GM13977 (cell line): ENCODE measurements at regions not wholly inside any gene's neighbourhood (a gene's known extent, or its start where the extent isn't known, plus 50 kb on each side); places are given as distances from the start of the nearest gene placed in this dataset.

Experiments
- DNase-seq: peaks from one replicate; pipeline ENCODE4 v3.0.0; 2012; ENCODE audit warnings: low spot score
- in situ Hi-C: fragments of 300-500 bp; cut with MboI; formaldehyde crosslinking; loops from one replicate; pipeline ENCODE4 v1.12.0; 2022; ENCODE audit warnings: low sequenced_read_pairs, low pct_unique_long_range_greater_than_20kb, mixed read lengths, inconsistent platforms; ENCODE audit not compliant: unreplicated experiment
- TF ChIP-seq, protein P1 (sequence below): IDR thresholded peaks from 2 replicates; pipeline ENCODE4 v1.5.1; 2012; ENCODE audit warnings: mild to moderate bottlenecking, control low read depth; ENCODE audit not compliant: insufficient read depth; ENCODE audit errors: extremely low read depth, missing control alignments

DNA sequence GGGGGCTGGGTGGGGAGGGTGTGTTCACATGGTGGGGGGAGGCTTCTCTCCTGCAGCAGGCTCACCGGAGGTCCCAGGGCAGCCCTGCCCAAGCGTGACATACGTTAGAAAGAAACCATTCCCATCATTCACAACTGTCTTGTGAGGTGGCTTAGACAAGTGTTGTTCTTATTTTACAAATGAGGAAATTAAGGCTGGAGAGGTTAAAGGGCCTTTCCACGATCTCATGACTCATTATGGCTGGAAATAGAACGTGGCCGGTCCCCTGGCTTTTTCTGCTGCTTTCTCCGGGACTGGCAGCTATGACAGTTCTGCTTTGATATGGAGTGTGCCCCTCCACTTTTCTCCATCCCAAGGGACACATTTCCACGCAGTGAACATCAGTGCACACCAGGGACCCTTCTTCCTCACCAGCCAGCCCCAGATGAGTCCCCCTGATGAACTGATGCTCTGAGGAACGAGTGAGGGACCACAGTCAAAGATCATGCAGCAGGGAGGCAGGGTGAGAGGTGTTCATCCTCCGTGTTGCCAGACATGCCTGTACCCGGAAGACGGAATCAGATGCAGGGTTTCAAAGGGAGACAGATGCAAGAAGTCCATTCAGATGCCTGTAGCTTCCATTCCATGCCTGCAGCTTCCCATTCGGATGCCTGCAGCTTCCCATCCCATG, 64.0 kb upstream of the ACSL1 start:
- DNase-seq: no peak
- TF ChIP-seq, protein P1, sequence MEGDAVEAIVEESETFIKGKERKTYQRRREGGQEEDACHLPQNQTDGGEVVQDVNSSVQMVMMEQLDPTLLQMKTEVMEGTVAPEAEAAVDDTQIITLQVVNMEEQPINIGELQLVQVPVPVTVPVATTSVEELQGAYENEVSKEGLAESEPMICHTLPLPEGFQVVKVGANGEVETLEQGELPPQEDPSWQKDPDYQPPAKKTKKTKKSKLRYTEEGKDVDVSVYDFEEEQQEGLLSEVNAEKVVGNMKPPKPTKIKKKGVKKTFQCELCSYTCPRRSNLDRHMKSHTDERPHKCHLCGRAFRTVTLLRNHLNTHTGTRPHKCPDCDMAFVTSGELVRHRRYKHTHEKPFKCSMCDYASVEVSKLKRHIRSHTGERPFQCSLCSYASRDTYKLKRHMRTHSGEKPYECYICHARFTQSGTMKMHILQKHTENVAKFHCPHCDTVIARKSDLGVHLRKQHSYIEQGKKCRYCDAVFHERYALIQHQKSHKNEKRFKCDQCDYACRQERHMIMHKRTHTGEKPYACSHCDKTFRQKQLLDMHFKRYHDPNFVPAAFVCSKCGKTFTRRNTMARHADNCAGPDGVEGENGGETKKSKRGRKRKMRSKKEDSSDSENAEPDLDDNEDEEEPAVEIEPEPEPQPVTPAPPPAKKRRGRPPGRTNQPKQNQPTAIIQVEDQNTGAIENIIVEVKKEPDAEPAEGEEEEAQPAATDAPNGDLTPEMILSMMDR: no peak

DNA sequence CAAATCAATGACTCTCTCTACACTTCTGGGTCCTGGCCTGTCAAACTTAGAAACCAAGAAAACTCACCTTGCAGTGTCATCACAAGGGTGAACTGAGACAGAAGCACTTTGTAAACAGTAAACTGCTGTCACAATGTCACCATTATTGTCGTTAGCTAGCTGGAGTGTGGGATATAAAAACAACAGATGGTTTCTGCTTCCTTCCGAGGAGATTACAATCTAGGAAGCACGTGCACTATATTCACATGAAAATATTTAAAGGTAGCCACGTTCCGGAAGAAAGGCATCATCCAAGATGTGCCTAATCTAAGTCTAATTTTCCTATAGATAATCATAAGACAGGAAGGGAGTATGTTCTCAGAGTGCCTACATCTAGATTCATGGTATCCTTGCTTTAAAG, 64.7 kb upstream of the ACSL1 start:
- in situ Hi-C loops: no loop called here
- TF ChIP-seq, protein P1: no peak
- no peak for DNase-seq

More for the DNA sequence above, 64.0 kb upstream of the ACSL1 start:
- in situ Hi-C loops: no loop called here

DNA sequence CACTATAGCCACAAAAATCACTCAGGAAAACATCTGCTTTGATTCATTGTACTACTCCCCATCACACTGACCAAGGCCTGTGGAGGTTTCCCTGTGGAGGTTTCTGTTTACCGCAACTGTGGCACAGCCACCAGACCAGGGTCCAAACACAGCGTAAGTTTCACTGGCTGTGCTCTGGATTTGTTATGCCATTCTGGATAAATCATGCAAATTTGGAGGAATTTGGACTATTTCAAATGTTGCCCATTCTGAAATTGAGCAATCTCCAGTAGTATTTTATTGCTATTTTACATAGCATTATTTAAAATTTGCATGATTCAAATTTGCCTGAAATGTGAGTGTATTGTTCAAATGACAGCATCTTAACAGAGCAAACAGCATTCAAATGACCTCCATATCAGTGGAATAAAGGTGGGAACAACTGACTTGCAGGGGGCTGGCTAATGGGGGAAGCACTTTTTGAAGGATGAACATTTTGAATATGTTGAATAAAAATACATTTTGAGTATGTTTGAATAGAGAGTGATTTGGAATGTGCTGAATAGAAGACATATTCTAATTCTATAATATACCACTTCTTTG, 66.1 kb upstream of the ACSL1 start:
- TF ChIP-seq, protein P1: no peak
- in situ Hi-C loops: no loop called here
- no peak for DNase-seq

GRCh38 chr4:184892999-184893398, 67.2 kb upstream of the ACSL1 start:
- TF ChIP-seq, protein P1: no peak
- DNase-seq: no peak
- in situ Hi-C loops: no loop called here

DNA sequence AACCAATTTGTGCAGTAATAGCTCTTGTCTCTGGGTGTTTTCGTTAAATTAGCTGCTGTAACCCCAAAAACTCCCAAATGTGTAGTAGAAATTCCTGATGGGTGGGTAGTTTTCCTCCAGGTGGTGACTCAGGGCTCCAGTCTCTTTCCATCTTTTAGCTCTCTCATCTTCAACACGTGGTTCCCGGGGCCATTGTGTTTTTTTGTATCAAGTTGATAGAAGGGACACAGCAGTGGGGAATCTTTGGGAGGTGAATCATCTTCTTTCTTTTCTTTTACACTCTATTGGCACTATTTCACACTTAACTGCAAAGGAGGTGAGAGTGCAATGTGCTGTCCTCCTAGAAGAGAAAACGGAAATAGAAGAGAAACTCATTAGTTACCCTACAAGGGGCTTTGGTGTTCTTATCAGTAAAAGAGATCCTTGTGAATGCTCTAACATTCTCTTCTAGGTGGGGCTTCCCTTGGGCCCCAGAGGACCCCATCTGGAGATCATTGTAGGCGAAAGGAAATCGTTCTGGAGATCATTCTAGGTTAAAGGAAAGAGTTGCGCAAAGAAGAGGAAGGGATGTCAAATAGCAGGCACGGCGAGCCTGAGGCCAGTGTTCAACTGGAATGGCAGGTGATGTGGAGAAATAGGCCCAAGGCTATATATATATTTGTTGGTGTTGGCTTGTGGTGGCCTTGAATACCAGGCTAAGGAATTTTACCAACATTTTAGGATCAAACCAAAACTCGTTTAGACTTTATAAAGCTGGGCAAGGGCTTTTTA, 68.2 kb upstream of the ACSL1 start:
- TF ChIP-seq, protein P1: no peak
- in situ Hi-C loops: no loop called here
- no peak for DNase-seq

DNA sequence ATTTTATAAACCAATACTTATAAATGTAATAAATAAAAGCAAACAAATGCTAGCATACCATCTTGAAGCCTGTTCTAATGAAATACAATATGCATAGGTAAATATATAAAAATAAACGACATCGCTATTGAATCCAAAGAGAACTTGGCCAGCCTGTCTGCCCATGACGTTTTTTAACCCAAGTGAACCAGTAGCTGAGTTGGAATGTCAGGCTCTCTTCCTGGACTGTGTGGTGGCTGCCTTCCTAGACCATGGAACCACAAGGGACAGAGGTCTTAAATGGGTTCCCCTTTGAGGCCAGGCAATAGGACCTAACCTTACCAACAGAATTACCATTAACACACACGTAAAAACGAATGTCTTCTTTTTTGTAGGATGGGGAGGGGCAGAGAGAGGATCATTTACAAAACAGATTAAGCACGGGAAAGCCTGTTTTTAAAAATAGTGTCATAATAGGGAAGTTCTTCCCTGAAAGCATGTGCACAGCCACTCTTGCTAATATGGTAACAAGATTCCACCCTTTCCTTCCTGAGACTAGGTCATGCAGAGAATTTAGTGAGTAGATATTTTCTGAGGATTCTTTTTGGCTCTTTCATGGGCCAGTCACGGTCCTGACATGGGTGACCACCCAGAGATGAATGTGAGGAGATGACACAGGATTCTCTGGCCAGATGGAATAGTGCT, 69.4 kb upstream of the ACSL1 start:
- DNase-seq: no peak
- TF ChIP-seq, protein P1: no peak
- in situ Hi-C loops: no loop called here
